ENCODE measurements at regions not wholly inside any gene's neighbourhood (a gene's known extent, or its start where the extent isn't known, plus 50 kb on each side); places are given as distances from the start of the nearest gene placed in this dataset.

DNA sequence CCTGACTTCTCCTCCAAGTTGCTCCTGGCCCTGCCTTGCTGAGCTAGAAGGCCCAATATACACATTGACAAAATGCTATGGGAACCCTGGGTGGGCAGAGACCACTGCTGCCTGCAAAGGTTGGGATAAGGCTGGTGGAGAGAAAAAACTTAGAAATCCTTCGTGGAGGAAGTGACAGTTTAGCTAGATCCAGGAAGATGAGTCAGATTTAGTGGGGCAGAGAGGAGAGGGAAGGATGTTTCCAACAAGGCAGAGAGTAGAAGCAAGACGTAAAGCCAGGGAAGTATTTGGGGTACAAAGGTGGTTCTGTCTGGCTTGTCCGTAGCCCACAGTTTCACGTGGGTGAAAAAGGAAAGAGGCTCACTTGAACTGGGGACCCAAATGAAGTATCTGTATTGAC is 69.0 kb upstream of the CLMN start:
- no peak for TF ChIP-seq ZNF121 (tag by site-specific recombination; IDR thresholded peaks at IDR 0.05)
- no peak for TF ChIP-seq HOXD13 (CRISPR knock-in tag; IDR thresholded peaks at IDR 0.05; ENCODE audit: borderline replicate concordance)
- no peak for TF ChIP-seq ZBTB8A (tag by site-specific recombination; IDR thresholded peaks at IDR 0.05)
- TF ChIP-seq YY1 (tag by site-specific recombination; IDR thresholded peaks at IDR 0.05), result no peak
- TF ChIP-seq ZNF600 (tag by site-specific recombination; IDR thresholded peaks at IDR 0.05), result no peak
- TF ChIP-seq ZNF747 (tag by site-specific recombination; IDR thresholded peaks at IDR 0.05), result no peak
- no peak for TF ChIP-seq KLF16 (tag by site-specific recombination; IDR thresholded peaks at IDR 0.05)
- no peak for TF ChIP-seq TRIM28 (IDR thresholded peaks at IDR 0.05; ENCODE audit: borderline replicate concordance, low read length)
- TF ChIP-seq ZNF23 (tag by site-specific recombination; IDR thresholded peaks at IDR 0.05; ENCODE audit: borderline replicate concordance), result no peak
- no peak for TF ChIP-seq ZNF692 (tag by site-specific recombination; IDR thresholded peaks at IDR 0.05)
- TF ChIP-seq RBAK (tag by site-specific recombination; IDR thresholded peaks at IDR 0.05), result no peak
- no peak for TF ChIP-seq ZNF391 (tag by site-specific recombination; IDR thresholded peaks at IDR 0.05; ENCODE audit: borderline replicate concordance, low read depth)
- TF ChIP-seq, protein P1, sequence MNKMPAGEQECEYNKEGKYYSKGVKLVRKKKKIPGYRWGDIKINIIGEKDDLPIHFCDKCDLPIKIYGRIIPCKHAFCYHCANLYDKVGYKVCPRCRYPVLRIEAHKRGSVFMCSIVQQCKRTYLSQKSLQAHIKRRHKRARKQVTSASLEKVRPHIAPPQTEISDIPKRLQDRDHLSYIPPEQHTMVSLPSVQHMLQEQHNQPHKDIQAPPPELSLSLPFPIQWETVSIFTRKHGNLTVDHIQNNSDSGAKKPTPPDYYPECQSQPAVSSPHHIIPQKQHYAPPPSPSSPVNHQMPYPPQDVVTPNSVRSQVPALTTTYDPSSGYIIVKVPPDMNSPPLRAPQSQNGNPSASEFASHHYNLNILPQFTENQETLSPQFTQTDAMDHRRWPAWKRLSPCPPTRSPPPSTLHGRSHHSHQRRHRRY (tag by site-specific recombination; IDR thresholded peaks at IDR 0.05), result no peak
- TF ChIP-seq MEIS1 (CRISPR knock-in tag; IDR thresholded peaks at IDR 0.05; ENCODE audit: borderline replicate concordance), result no peak
- TF ChIP-seq ZNF521 (tag by site-specific recombination; IDR thresholded peaks at IDR 0.05), result no peak
- no peak for TF ChIP-seq HOXA7 (CRISPR knock-in tag; IDR thresholded peaks at IDR 0.05; ENCODE audit: borderline replicate concordance)
- TF ChIP-seq, protein P2, sequence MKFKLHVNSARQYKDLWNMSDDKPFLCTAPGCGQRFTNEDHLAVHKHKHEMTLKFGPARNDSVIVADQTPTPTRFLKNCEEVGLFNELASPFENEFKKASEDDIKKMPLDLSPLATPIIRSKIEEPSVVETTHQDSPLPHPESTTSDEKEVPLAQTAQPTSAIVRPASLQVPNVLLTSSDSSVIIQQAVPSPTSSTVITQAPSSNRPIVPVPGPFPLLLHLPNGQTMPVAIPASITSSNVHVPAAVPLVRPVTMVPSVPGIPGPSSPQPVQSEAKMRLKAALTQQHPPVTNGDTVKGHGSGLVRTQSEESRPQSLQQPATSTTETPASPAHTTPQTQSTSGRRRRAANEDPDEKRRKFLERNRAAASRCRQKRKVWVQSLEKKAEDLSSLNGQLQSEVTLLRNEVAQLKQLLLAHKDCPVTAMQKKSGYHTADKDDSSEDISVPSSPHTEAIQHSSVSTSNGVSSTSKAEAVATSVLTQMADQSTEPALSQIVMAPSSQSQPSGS (tag by site-specific recombination; IDR thresholded peaks at IDR 0.05; ENCODE audit: low read depth), result no peak
- TF ChIP-seq SALL2 (tag by site-specific recombination; IDR thresholded peaks at IDR 0.05; ENCODE audit: borderline replicate concordance), result no peak
- TF ChIP-seq HOXC10 (CRISPR knock-in tag; IDR thresholded peaks at IDR 0.05), result no peak
- no peak for TF ChIP-seq ZNF335 (tag by site-specific recombination; conservative IDR thresholded peaks at IDR 0.05)
- Histone ChIP-seq H3K4me3 (ENCODE audit: low read depth, low read length) (no peak overlapping the region), H3K9me3 (ENCODE audit: control insufficient read depth, insufficient read depth, low read depth, low read length) (no peaks in the 10 kb centered on the region), H3K27ac (ENCODE audit: extremely low read depth, low read depth, low read length) (no peak overlapping the region), H3K4me1 (ENCODE audit: control insufficient read depth, insufficient read depth, low read length) (no peaks in the 10 kb centered on the region), H3K36me3 (ENCODE audit: control insufficient read depth in 2 of 2, insufficient read depth in 1 of 2, low read length in 2 of 2) (no peaks in the 10 kb centered on the region)
- CTCF ChIA-PET, result no interaction called here
- POLR2A ChIA-PET, result no interaction called here

DNA sequence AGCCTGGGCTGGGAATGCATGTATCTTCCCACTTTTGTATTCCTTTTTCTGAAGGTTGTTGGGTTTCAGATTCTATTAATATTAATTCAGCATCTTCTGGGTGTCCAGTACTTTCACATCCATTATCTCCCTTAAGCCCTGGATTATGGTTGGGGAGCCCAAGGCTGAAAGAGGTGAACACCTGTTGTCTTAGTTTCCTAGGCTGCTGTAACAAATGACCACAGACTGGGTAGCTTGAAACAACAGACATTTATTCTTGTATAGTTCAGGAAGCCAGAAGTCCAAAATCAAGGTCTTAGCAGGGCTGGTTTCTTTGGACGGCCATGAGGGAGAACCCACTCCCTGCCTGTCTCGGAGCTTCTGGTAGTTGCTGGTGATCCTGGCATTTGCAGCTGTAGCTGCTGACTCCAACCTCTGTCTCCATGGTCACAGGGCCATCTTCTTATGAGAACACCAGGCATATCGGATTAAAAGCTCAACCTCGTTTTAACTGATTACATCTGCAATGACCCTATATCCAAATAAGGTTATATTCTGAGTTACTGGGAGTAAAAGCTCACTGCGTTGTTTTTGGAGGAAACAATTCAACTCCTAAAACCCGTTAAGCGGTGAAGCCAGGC is 68.2 kb upstream of the CLMN start:
- ChIA-PET POLR2A (no interaction called here), CTCF (no interaction called here)
- no peaks in the 10 kb centered on the region for H3K36me3 ChIP-seq (ENCODE audit: control insufficient read depth in 2 of 2, insufficient read depth in 1 of 2, low read length in 2 of 2)
- no peaks in the 10 kb centered on the region for H3K4me1 ChIP-seq (ENCODE audit: control insufficient read depth, insufficient read depth, low read length)
- H3K9me3 ChIP-seq (ENCODE audit: control insufficient read depth, insufficient read depth, low read depth, low read length), result no peaks in the 10 kb centered on the region
- H3K27ac ChIP-seq (ENCODE audit: extremely low read depth, low read depth, low read length), result no peak overlapping the region
- TF ChIP-seq PRDM6 (tag by site-specific recombination; IDR thresholded peaks at IDR 0.05), result no peak
- TF ChIP-seq OVOL3 (tag by site-specific recombination; IDR thresholded peaks at IDR 0.05), result no peak
- TF ChIP-seq ZNF791 (tag by site-specific recombination; IDR thresholded peaks at IDR 0.05), result no peak
- TF ChIP-seq PRDM1 (tag by site-specific recombination; IDR thresholded peaks at IDR 0.05), result no peak
- no peak overlapping the region for H3K4me3 ChIP-seq (ENCODE audit: low read depth, low read length)

All from HEK293 (cell line).